ENCODE measurements at regions not wholly inside any gene's neighbourhood (a gene's known extent, or its start where the extent isn't known, plus 50 kb on each side); places are given as distances from the start of the nearest gene placed in this dataset.
"Not testable (repeated sequence)": the region's sequence is repeated elsewhere in the genome, so short reads cannot be mapped to it uniquely, and the experiment has no call there.

GRCh38 chr9:40768646-40769198, 359.8 kb downstream of the FOXD4L6 start:
- H3K4me1 Mint-ChIP-seq; H3K27ac Mint-ChIP-seq; intact Hi-C loops (cut with DNase I, micrococcal nuclease); H3K27me3 Mint-ChIP-seq; H3K4me3 Mint-ChIP-seq; DNase-seq; H3K9me3 Mint-ChIP-seq (ENCODE audit: low read depth); H3K36me3 Mint-ChIP-seq (ENCODE audit: low read depth); CTCF ChIA-PET; POLR2A ChIA-PET; ATAC-seq: not testable (repeated sequence)

- POLR2A ChIA-PET; H3K36me3 Mint-ChIP-seq (ENCODE audit: low read depth); H3K4me3 Mint-ChIP-seq; intact Hi-C loops (cut with DNase I, micrococcal nuclease); H3K27me3 Mint-ChIP-seq; ATAC-seq; H3K9me3 Mint-ChIP-seq (ENCODE audit: low read depth); DNase-seq; H3K27ac Mint-ChIP-seq; H3K4me1 Mint-ChIP-seq; CTCF ChIA-PET: not testable (repeated sequence)
Observed at GRCh38 chr9:40768178-40768577, 360.3 kb downstream of the FOXD4L6 start.

- H3K27ac Mint-ChIP-seq; H3K4me3 Mint-ChIP-seq; intact Hi-C loops (cut with DNase I, micrococcal nuclease); H3K9me3 Mint-ChIP-seq (ENCODE audit: low read depth); H3K4me1 Mint-ChIP-seq; H3K27me3 Mint-ChIP-seq; POLR2A ChIA-PET; CTCF ChIA-PET; ATAC-seq; H3K36me3 Mint-ChIP-seq (ENCODE audit: low read depth); DNase-seq: not testable (repeated sequence)
Observed at GRCh38 chr9:40754957-40755356, 373.5 kb downstream of the FOXD4L6 start.

- CTCF ChIA-PET; H3K4me1 Mint-ChIP-seq; H3K36me3 Mint-ChIP-seq (ENCODE audit: low read depth); H3K27me3 Mint-ChIP-seq; H3K9me3 Mint-ChIP-seq (ENCODE audit: low read depth); H3K4me3 Mint-ChIP-seq; POLR2A ChIA-PET; intact Hi-C loops (cut with DNase I, micrococcal nuclease); DNase-seq; ATAC-seq; H3K27ac Mint-ChIP-seq: not testable (repeated sequence)
Observed at GRCh38 chr9:40753288-40753687, 375.2 kb downstream of the FOXD4L6 start.

GRCh38 chr9:40746921-40747485, 381.5 kb downstream of the FOXD4L6 start:
- intact Hi-C loops (cut with DNase I, micrococcal nuclease); H3K27ac Mint-ChIP-seq: not testable (repeated sequence)

More at GRCh38 chr9:40746921-40747485, 381.5 kb downstream of the FOXD4L6 start:
- CTCF ChIA-PET; H3K4me1 Mint-ChIP-seq; H3K36me3 Mint-ChIP-seq (ENCODE audit: low read depth); H3K27me3 Mint-ChIP-seq; H3K4me3 Mint-ChIP-seq; POLR2A ChIA-PET; H3K9me3 Mint-ChIP-seq (ENCODE audit: low read depth); ATAC-seq: not testable (repeated sequence)
- peak; percentile 23 for DNase-seq

All from activated CD4-positive, alpha-beta T cell treated with anti-CD3 and anti-CD28 coated beads for 36 hours (primary cell).